ENCODE measurements at regions not wholly inside any gene's neighbourhood (a gene's known extent, or its start where the extent isn't known, plus 50 kb on each side); places are given as distances from the start of the nearest gene placed in this dataset.

DNA sequence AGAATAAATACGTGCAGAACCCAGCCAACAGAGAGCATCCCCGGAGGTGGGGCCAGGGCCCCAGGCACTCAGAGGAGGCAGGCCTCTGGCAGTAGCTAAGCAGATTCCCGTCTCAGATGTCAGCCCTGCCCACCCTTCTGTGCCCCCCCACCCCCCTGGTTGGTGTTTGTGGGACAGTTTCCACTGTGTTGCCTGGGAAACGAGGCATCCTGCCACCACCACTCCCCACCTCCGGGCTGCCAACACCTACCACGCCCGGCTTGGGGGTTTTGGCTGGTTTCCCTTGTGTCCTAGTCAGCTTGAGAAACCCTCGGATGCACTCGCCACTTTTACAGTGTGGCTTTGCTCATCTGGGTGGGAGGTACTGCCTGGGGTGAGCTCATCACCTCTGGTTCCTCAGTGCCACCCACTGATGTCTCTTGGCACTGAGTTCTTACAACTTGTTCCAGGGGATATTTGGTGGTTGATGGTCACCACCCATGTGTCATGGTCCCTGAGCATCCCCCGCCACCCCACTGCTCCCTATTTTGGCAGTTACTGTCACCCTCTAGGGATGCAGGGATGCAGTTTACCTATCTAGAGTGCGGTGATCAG is 72.4 kb upstream of the YWHAQ start:
- Histone ChIP-seq H3K4me3 (no peak overlapping the region), H3K27me3 (ENCODE audit: low read depth) (no peaks in the 10 kb centered on the region), H3K36me3 (no peaks in the 10 kb centered on the region), H3K4me1 (peaks cover 6% of the 10 kb centered on the region), H3K27ac (replicated peaks) (no peak overlapping the region), H3K9me3 (replicated peaks) (no peaks in the 10 kb centered on the region)
- DNase-seq: peak; percentile 27
- TF ChIP-seq, protein P1, sequence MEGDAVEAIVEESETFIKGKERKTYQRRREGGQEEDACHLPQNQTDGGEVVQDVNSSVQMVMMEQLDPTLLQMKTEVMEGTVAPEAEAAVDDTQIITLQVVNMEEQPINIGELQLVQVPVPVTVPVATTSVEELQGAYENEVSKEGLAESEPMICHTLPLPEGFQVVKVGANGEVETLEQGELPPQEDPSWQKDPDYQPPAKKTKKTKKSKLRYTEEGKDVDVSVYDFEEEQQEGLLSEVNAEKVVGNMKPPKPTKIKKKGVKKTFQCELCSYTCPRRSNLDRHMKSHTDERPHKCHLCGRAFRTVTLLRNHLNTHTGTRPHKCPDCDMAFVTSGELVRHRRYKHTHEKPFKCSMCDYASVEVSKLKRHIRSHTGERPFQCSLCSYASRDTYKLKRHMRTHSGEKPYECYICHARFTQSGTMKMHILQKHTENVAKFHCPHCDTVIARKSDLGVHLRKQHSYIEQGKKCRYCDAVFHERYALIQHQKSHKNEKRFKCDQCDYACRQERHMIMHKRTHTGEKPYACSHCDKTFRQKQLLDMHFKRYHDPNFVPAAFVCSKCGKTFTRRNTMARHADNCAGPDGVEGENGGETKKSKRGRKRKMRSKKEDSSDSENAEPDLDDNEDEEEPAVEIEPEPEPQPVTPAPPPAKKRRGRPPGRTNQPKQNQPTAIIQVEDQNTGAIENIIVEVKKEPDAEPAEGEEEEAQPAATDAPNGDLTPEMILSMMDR (IDR thresholded peaks at IDR 0.05; ENCODE audit: borderline replicate concordance): no peak
- intact Hi-C loops (cut with micrococcal nuclease): no loop called here

DNA sequence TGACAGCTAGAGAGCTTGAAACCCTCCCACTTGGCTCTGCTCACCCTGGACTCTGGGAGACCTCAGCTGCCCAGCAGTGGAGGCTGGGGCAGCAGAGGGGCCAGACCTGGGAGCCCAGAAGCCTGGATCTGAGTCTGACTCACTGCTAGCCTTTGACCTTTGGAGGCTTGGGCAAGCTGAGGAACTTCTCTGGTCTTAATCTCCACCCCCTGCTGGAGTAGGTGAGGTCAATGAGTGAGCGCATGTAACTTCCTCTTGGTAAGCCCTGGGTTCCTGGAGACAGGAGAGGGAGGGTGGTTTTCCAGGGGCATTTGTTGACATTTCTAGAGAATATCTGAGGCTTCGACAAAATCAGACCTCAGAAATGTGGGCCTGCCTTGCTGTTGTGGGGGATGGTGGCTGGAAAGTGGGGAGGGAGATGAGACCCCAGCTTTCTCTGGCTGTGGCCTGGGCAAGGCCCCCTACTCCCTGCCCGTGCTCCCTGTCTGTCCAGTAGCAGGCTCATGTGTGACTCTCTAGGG is 73.0 kb upstream of the YWHAQ start:
- no peaks in the 10 kb centered on the region for H3K27me3 ChIP-seq (ENCODE audit: low read depth)
- intact Hi-C loops (cut with micrococcal nuclease): no loop called here
- no peaks in the 10 kb centered on the region for H3K9me3 ChIP-seq (replicated peaks)
- H3K36me3 ChIP-seq: no peaks in the 10 kb centered on the region
- H3K4me3 ChIP-seq: no peak overlapping the region
- no peak for DNase-seq
- TF ChIP-seq, protein P1 (IDR thresholded peaks at IDR 0.05; ENCODE audit: borderline replicate concordance): no peak
- no peak overlapping the region for H3K27ac ChIP-seq (replicated peaks)
- H3K4me1 ChIP-seq: peaks cover 6% of the 10 kb centered on the region

GRCh38 chr2:9704600-9704999 is 73.8 kb upstream of the YWHAQ start:
- Histone ChIP-seq H3K27me3 (ENCODE audit: low read depth) (no peaks in the 10 kb centered on the region), H3K36me3 (no peaks in the 10 kb centered on the region), H3K4me1 (peaks cover 6% of the 10 kb centered on the region), H3K27ac (replicated peaks) (no peak overlapping the region), H3K9me3 (replicated peaks) (no peaks in the 10 kb centered on the region), H3K4me3 (no peak overlapping the region)
- intact Hi-C loops (cut with micrococcal nuclease): no loop called here
- no peak for DNase-seq
- TF ChIP-seq, protein P1 (IDR thresholded peaks at IDR 0.05; ENCODE audit: borderline replicate concordance): no peak

- Histone ChIP-seq H3K36me3 (no peaks in the 10 kb centered on the region), H3K4me3 (no peak overlapping the region), H3K9me3 (replicated peaks) (no peaks in the 10 kb centered on the region), H3K4me1 (peaks cover 6% of the 10 kb centered on the region), H3K27ac (replicated peaks) (no peak overlapping the region), H3K27me3 (ENCODE audit: low read depth) (no peaks in the 10 kb centered on the region)
- TF ChIP-seq, protein P1 (IDR thresholded peaks at IDR 0.05; ENCODE audit: borderline replicate concordance): no peak
- no peak for DNase-seq
- intact Hi-C loops (cut with micrococcal nuclease): no loop called here
Measured at GRCh38 chr2:9705196-9705595, 74.4 kb upstream of the YWHAQ start.

- TF ChIP-seq, protein P1 (IDR thresholded peaks at IDR 0.05; ENCODE audit: borderline replicate concordance): no peak
Measured at GRCh38 chr2:9707008-9707407, 76.2 kb upstream of the YWHAQ start.

More at GRCh38 chr2:9707008-9707407, 76.2 kb upstream of the YWHAQ start:
- no peaks in the 10 kb centered on the region for H3K27me3 ChIP-seq (ENCODE audit: low read depth)
- DNase-seq: no peak
- H3K4me3 ChIP-seq: no peak overlapping the region
- H3K27ac ChIP-seq (replicated peaks): no peak overlapping the region
- H3K9me3 ChIP-seq (replicated peaks): no peaks in the 10 kb centered on the region
- intact Hi-C loops (cut with micrococcal nuclease): no loop called here
- peaks cover 6% of the 10 kb centered on the region for H3K4me1 ChIP-seq
- no peaks in the 10 kb centered on the region for H3K36me3 ChIP-seq
